Ishikawa (cell line): ENCODE measurements at regions not wholly inside any gene's neighbourhood (a gene's known extent, or its start where the extent isn't known, plus 50 kb on each side); places are given as distances from the start of the nearest gene placed in this dataset.

Experiments
- CEBPB ChIP-seq: IDR thresholded peaks from 2 replicates; pipeline ENCODE4 v1.6.1; 2012
- CREB1 ChIP-seq: IDR thresholded peaks from 2 replicates; pipeline ENCODE4 v1.6.1; 2012; ENCODE audit warnings: low read depth
- EGR1 ChIP-seq: IDR thresholded peaks from 2 replicates; pipeline ENCODE4 v1.6.1; 2012
- EP300 ChIP-seq: IDR thresholded peaks from 2 replicates; pipeline ENCODE4 v1.6.1; 2012; ENCODE audit warnings: borderline replicate concordance
- FOXM1 ChIP-seq: IDR thresholded peaks from 2 replicates; pipeline ENCODE4 v1.6.1; 2012; ENCODE audit warnings: low read depth, borderline replicate concordance
- NFIC ChIP-seq: IDR thresholded peaks from 2 replicates; pipeline ENCODE4 v1.6.1; 2012
- RAD21 ChIP-seq: IDR thresholded peaks from 2 replicates; pipeline ENCODE4 v1.6.1; 2012; ENCODE audit warnings: low read depth
- TAF1 ChIP-seq: IDR thresholded peaks from 2 replicates; pipeline ENCODE4 v1.6.1; 2012; ENCODE audit warnings: low read depth, mild to moderate bottlenecking
- TCF12 ChIP-seq: IDR thresholded peaks from 2 replicates; pipeline ENCODE4 v1.6.1; 2012; ENCODE audit warnings: low read depth
- TEAD4 ChIP-seq: IDR thresholded peaks from 2 replicates; pipeline ENCODE4 v1.6.1; 2012
- YY1 ChIP-seq: IDR thresholded peaks from 2 replicates; pipeline ENCODE4 v1.6.1; 2012; ENCODE audit warnings: low read depth
- ZBTB7A ChIP-seq: IDR thresholded peaks from 2 replicates; pipeline ENCODE4 v1.6.1; 2012; ENCODE audit warnings: low read depth
- TF ChIP-seq, protein P1 (sequence below): IDR thresholded peaks from 2 replicates; pipeline ENCODE4 v1.6.1; 2012; ENCODE audit warnings: low read depth, mild to moderate bottlenecking
- TF ChIP-seq, protein P2 (sequence below): IDR thresholded peaks from 2 replicates; pipeline ENCODE4 v1.6.1; 2012
- TF ChIP-seq, protein P3 (sequence below): IDR thresholded peaks from 2 replicates; pipeline ENCODE4 v1.6.1; 2012

DNA sequence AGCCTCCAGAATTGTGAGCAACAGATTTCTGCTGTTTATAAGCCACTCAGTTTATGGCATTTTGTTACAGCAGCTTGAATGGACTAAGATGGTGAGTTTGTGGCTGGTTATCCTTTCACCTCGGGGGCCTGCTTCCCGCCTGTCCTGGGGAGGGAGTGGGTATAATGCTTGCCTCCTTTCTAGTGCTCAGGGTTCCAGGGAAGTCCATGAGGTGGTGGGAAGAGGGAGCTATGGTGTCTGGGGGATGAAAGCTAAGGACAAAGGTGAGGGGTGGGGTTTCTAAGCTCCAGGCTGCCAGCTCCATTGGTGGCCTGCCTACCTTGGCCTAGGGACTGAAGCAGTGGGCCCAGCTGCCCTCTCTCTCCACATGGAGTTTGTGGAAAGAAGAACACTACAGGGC lies 50.2 kb upstream of the SDK2 start:
- TF ChIP-seq YY1 (no peak), RAD21 (no peak), EP300 (no peak)
- TF ChIP-seq, protein P1, sequence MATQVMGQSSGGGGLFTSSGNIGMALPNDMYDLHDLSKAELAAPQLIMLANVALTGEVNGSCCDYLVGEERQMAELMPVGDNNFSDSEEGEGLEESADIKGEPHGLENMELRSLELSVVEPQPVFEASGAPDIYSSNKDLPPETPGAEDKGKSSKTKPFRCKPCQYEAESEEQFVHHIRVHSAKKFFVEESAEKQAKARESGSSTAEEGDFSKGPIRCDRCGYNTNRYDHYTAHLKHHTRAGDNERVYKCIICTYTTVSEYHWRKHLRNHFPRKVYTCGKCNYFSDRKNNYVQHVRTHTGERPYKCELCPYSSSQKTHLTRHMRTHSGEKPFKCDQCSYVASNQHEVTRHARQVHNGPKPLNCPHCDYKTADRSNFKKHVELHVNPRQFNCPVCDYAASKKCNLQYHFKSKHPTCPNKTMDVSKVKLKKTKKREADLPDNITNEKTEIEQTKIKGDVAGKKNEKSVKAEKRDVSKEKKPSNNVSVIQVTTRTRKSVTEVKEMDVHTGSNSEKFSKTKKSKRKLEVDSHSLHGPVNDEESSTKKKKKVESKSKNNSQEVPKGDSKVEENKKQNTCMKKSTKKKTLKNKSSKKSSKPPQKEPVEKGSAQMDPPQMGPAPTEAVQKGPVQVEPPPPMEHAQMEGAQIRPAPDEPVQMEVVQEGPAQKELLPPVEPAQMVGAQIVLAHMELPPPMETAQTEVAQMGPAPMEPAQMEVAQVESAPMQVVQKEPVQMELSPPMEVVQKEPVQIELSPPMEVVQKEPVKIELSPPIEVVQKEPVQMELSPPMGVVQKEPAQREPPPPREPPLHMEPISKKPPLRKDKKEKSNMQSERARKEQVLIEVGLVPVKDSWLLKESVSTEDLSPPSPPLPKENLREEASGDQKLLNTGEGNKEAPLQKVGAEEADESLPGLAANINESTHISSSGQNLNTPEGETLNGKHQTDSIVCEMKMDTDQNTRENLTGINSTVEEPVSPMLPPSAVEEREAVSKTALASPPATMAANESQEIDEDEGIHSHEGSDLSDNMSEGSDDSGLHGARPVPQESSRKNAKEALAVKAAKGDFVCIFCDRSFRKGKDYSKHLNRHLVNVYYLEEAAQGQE = no peak
- TF ChIP-seq, protein P2, sequence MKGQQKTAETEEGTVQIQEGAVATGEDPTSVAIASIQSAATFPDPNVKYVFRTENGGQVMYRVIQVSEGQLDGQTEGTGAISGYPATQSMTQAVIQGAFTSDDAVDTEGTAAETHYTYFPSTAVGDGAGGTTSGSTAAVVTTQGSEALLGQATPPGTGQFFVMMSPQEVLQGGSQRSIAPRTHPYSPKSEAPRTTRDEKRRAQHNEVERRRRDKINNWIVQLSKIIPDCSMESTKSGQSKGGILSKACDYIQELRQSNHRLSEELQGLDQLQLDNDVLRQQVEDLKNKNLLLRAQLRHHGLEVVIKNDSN = no peak

DNA sequence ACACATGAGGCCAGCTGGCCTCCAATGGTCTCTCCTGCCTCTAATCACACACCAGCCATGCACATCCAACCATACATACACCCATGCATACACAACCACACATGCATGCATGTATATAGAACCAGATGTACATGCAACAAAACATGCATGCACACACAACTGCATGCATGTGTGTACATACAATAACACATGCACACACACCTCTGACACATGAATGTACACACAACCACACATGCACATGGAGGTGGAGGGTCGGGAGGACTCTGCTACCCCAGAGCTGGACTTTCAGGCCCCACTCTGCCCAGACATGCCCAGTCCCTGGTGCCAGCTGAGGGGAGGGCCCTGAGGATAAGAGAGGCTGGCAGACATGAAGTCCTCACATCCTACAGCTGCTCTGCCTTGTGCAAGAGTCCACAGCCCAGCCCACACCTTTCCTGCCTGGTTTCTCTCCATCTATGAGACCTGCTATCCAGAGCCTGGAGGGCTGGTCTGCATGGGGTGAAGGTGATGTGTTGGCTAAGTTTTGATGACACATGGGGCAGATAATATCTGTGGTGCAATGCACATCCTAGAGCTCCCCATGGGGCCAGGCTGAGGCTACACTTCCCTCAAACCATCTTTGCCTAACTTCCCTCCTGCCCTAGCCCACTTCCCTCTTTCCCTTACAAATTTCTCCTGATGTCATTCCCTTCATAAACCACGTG lies 50.9 kb upstream of the SDK2 start:
- no peak for TF ChIP-seq FOXM1
- TF ChIP-seq TEAD4 = no peak
- no peak for TF ChIP-seq TAF1
- TF ChIP-seq EGR1 = no peak

DNA sequence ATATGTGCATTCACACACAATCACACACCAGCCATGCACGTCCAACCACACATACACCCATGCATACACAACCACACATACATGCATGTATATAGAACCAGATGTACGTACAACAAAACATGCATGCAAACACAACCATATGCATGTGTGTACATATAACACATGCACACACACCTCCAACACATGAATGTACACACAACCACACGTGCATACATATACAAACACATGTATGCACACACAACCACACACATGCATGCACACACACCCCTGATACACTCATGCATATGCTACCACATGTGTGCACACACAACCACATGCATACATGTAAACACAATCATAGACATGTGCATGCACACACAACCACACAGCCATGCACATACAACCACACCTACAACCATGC lies 52.0 kb upstream of the SDK2 start:
- TF ChIP-seq CEBPB (no peak), FOXM1 (no peak), EP300 (no peak), TEAD4 (no peak), RAD21 (no peak), NFIC (no peak), TCF12 (no peak), YY1 (no peak), ZBTB7A (no peak), EGR1 (no peak), CREB1 (no peak), TAF1 (no peak)
- TF ChIP-seq, protein P1 = no peak
- TF ChIP-seq, protein P2 = no peak
- TF ChIP-seq, protein P3, sequence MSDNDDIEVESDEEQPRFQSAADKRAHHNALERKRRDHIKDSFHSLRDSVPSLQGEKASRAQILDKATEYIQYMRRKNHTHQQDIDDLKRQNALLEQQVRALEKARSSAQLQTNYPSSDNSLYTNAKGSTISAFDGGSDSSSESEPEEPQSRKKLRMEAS = no peak

DNA sequence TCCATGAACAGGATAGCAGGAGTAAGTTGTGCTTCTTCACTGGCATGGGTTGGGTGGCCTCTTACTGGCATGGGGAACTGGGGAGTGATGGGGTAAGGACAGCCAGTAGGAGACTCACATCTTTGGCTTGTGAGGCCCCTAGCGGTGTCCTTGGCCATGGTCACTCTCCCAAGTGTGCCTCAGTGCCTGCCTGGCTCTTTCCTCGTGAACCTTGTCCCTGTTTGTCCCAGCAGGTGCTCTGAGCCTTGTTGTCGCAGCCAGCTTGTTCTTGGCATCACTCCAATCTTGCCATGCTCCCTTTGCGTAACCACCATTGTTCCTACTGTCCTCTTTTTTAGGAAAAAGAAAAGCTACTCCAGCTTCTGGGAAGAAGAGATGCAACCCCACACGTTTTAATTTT lies 53.6 kb upstream of the SDK2 start:
- TF ChIP-seq TCF12 = no peak
- no peak for TF ChIP-seq CEBPB
- TF ChIP-seq RAD21 = peak; percentile 20; the same call in 1 of the 2 replicates
- TF ChIP-seq CREB1 = no peak

DNA sequence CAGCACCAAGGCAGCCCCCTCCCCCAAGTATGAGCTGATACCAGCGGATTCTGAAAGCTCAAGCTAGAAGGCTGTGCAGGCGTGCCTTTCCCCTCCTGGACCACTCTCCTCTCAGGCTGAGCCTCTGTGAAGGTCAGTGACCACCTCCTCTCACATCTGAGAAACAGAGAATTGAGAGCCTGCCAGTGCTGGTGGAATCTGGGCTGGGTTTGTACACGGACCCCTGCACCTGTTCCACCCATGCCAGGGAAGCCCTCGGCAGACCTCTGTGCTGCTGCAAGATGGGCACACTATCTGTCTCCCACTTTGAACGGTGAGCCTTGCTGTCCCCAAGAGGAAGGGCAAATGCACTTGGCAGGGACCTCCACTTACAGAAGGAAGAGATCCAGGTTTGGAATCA lies 54.7 kb upstream of the SDK2 start:
- TF ChIP-seq, protein P1 = no peak
- TF ChIP-seq TAF1 = no peak
- TF ChIP-seq NFIC = no peak
- TF ChIP-seq, protein P2 = no peak
- no peak for TF ChIP-seq CEBPB
- TF ChIP-seq ZBTB7A = no peak
- no peak for TF ChIP-seq FOXM1
- TF ChIP-seq TEAD4 = no peak
- TF ChIP-seq, protein P3 = no peak
- TF ChIP-seq RAD21 = no peak
- no peak for TF ChIP-seq TCF12
- TF ChIP-seq CREB1 = no peak
- no peak for TF ChIP-seq YY1
- no peak for TF ChIP-seq EGR1
